Activated naive CD4-positive, alpha-beta T cell treated with anti-CD3 and anti-CD28 coated beads for 36 hours (primary cell): ENCODE measurements at regions not wholly inside any gene's neighbourhood (a gene's known extent, or its start where the extent isn't known, plus 50 kb on each side); places are given as distances from the start of the nearest gene placed in this dataset.

Experiments
- CTCF ChIA-PET: fragments of 350-600 bp; sonication (Branson Sonifier 250); formaldehyde crosslinking; loops from one replicate; lab custom pipeline; 2021; ENCODE audit warnings: antibody characterized with exemption; lab: Charles Lee
- DNase-seq: peaks from one replicate; pipeline ENCODE4 v3.0.0-alpha.2; 2020
- H3K27ac Mint-ChIP-seq: one replicate; pipeline ENCODE4 v1.8.0; 2021; ENCODE audit warnings: mild to moderate bottlenecking, mixed read lengths
- H3K27me3 Mint-ChIP-seq: one replicate; pipeline ENCODE4 v1.8.0; 2021; ENCODE audit warnings: low read depth, mixed read lengths
- H3K36me3 Mint-ChIP-seq: one replicate; pipeline ENCODE4 v1.8.0; 2021; ENCODE audit warnings: low read depth, mixed read lengths
- H3K4me1 Mint-ChIP-seq: one replicate; pipeline ENCODE4 v1.8.0; 2021; ENCODE audit warnings: low read depth, mixed read lengths
- H3K4me3 Mint-ChIP-seq: one replicate; pipeline ENCODE4 v1.8.0; 2021; ENCODE audit warnings: mild to moderate bottlenecking, moderate library complexity, mixed read lengths
- H3K9me3 Mint-ChIP-seq: one replicate; pipeline ENCODE4 v1.8.0; 2021; ENCODE audit warnings: mixed read lengths
- intact Hi-C: fragments of 100-400 bp; cut with micrococcal nuclease; formaldehyde crosslinking; loops from one replicate; pipeline ENCODE4 v1.15.1; 2023

- H3K4me3 Mint-ChIP-seq, result no peak overlapping the region
- peaks cover 1% of the 10 kb centered on the region for H3K36me3 Mint-ChIP-seq
- DNase-seq, result peak; percentile 20
- intact Hi-C loops, result loop anchor here (2.0 kb wide), 1 partner anchor 36 kb away; no protein-coding TSS in a partner anchor
- no peaks in the 10 kb centered on the region for H3K27me3 Mint-ChIP-seq
- peaks cover 5% of the 10 kb centered on the region for H3K9me3 Mint-ChIP-seq
- H3K4me1 Mint-ChIP-seq, result peaks cover 19% of the 10 kb centered on the region
- no peak overlapping the region for H3K27ac Mint-ChIP-seq
- CTCF ChIA-PET, result interaction anchor here (0.6 kb wide), 1 partner anchor 234 kb away, joined by 3 read pairs; no protein-coding TSS in a partner anchor
Observed at GRCh38 chr5:54610197-54610944, 92.8 kb downstream of the SNX18 start.

GRCh38 chr5:54608423-54609085 lies 91.0 kb downstream of the SNX18 start:
- intact Hi-C loops, result no loop called here
- no peaks in the 10 kb centered on the region for H3K27me3 Mint-ChIP-seq
- peaks cover 19% of the 10 kb centered on the region for H3K4me1 Mint-ChIP-seq
- H3K4me3 Mint-ChIP-seq, result no peak overlapping the region
- peaks cover 5% of the 10 kb centered on the region for H3K9me3 Mint-ChIP-seq
- DNase-seq, result no peak
- CTCF ChIA-PET, result no interaction called here
- H3K36me3 Mint-ChIP-seq, result peaks cover 1% of the 10 kb centered on the region
- no peak overlapping the region for H3K27ac Mint-ChIP-seq

- intact Hi-C loops, result no loop called here
- H3K4me1 Mint-ChIP-seq, result peaks cover 19% of the 10 kb centered on the region
- DNase-seq, result no peak
- H3K27me3 Mint-ChIP-seq, result no peaks in the 10 kb centered on the region
- no peak overlapping the region for H3K4me3 Mint-ChIP-seq
- no peak overlapping the region for H3K27ac Mint-ChIP-seq
- peaks cover 5% of the 10 kb centered on the region for H3K9me3 Mint-ChIP-seq
- H3K36me3 Mint-ChIP-seq, result peaks cover 1% of the 10 kb centered on the region
- CTCF ChIA-PET, result no interaction called here
Observed at GRCh38 chr5:54607006-54607405, 89.4 kb downstream of the SNX18 start.

- CTCF ChIA-PET, result no interaction called here
- intact Hi-C loops, result no loop called here
Observed at GRCh38 chr5:54603372-54603771, 85.8 kb downstream of the SNX18 start.

GRCh38 chr5:54602475-54602874 lies 84.9 kb downstream of the SNX18 start:
- Mint-ChIP-seq H3K9me3 (peaks cover 9% of the 10 kb centered on the region), H3K27ac (no peak overlapping the region), H3K27me3 (no peaks in the 10 kb centered on the region), H3K4me3 (no peak overlapping the region), H3K4me1 (no peaks in the 10 kb centered on the region), H3K36me3 (peaks cover 3% of the 10 kb centered on the region)
- intact Hi-C loops, result no loop called here
- CTCF ChIA-PET, result no interaction called here
- no peak for DNase-seq

More at GRCh38 chr5:54603372-54603771, 85.8 kb downstream of the SNX18 start:
- Mint-ChIP-seq H3K27me3 (no peaks in the 10 kb centered on the region), H3K36me3 (no peaks in the 10 kb centered on the region), H3K9me3 (peaks cover 2% of the 10 kb centered on the region), H3K4me1 (no peaks in the 10 kb centered on the region), H3K27ac (no peak overlapping the region), H3K4me3 (no peak overlapping the region)
- DNase-seq, result no peak

GRCh38 chr5:54601411-54602230 lies 84.1 kb downstream of the SNX18 start:
- CTCF ChIA-PET, result no interaction called here
- Mint-ChIP-seq H3K27ac (no peak overlapping the region), H3K4me3 (no peak overlapping the region), H3K9me3 (peaks cover 17% of the 10 kb centered on the region), H3K4me1 (no peaks in the 10 kb centered on the region), H3K36me3 (peaks cover 7% of the 10 kb centered on the region), H3K27me3 (no peaks in the 10 kb centered on the region)
- DNase-seq, result no peak
- intact Hi-C loops, result no loop called here
